ENCODE measurements at regions not wholly inside any gene's neighbourhood (a gene's known extent, or its start where the extent isn't known, plus 50 kb on each side); places are given as distances from the start of the nearest gene placed in this dataset.

GRCh38 chr3:167120828-167121227 lies 259.3 kb downstream of the ZBBX start:
- no peak for DNase-seq (ENCODE audit: low read depth in 1 of 2, low spot score in 2 of 2)
- H3K27ac ChIP-seq: no peak overlapping the region
- no peaks in the 10 kb centered on the region for H3K36me3 ChIP-seq
- no peaks in the 10 kb centered on the region for H3K27me3 ChIP-seq (replicated peaks)
- H3K4me3 ChIP-seq: no peak overlapping the region
- no peaks in the 10 kb centered on the region for H3K4me1 ChIP-seq (replicated peaks)
- no peaks in the 10 kb centered on the region for H3K9me3 ChIP-seq (replicated peaks)

- Histone ChIP-seq H3K27me3 (replicated peaks) (no peaks in the 10 kb centered on the region), H3K36me3 (no peaks in the 10 kb centered on the region), H3K4me1 (replicated peaks) (no peaks in the 10 kb centered on the region), H3K9me3 (replicated peaks) (no peaks in the 10 kb centered on the region), H3K27ac (no peak overlapping the region), H3K4me3 (no peak overlapping the region)
- no peak for DNase-seq (ENCODE audit: low read depth in 1 of 2, low spot score in 2 of 2)
Observed at GRCh38 chr3:167116120-167116922, 263.8 kb downstream of the ZBBX start.

GRCh38 chr3:167115331-167115934 lies 264.7 kb downstream of the ZBBX start:
- H3K9me3 ChIP-seq (replicated peaks): no peaks in the 10 kb centered on the region
- no peaks in the 10 kb centered on the region for H3K36me3 ChIP-seq
- no peak for DNase-seq (ENCODE audit: low read depth in 1 of 2, low spot score in 2 of 2)
- no peaks in the 10 kb centered on the region for H3K4me1 ChIP-seq (replicated peaks)
- no peak overlapping the region for H3K27ac ChIP-seq
- H3K4me3 ChIP-seq: no peak overlapping the region
- H3K27me3 ChIP-seq (replicated peaks): no peaks in the 10 kb centered on the region

GRCh38 chr3:167114619-167115018 lies 265.5 kb downstream of the ZBBX start:
- Histone ChIP-seq H3K9me3 (replicated peaks) (no peaks in the 10 kb centered on the region), H3K27me3 (replicated peaks) (no peaks in the 10 kb centered on the region), H3K27ac (no peak overlapping the region), H3K4me1 (replicated peaks) (no peaks in the 10 kb centered on the region), H3K36me3 (no peaks in the 10 kb centered on the region), H3K4me3 (no peak overlapping the region)
- DNase-seq (ENCODE audit: low read depth in 1 of 2, low spot score in 2 of 2): no peak

GRCh38 chr3:167113035-167113830 lies 266.9 kb downstream of the ZBBX start:
- Histone ChIP-seq H3K4me3 (no peak overlapping the region), H3K27ac (no peak overlapping the region), H3K4me1 (replicated peaks) (no peaks in the 10 kb centered on the region), H3K9me3 (replicated peaks) (no peaks in the 10 kb centered on the region), H3K36me3 (no peaks in the 10 kb centered on the region), H3K27me3 (replicated peaks) (no peaks in the 10 kb centered on the region)
- DNase-seq (ENCODE audit: low read depth in 1 of 2, low spot score in 2 of 2): no peak

- H3K4me3 ChIP-seq: no peak overlapping the region
- H3K9me3 ChIP-seq (replicated peaks): no peaks in the 10 kb centered on the region
- H3K27ac ChIP-seq: no peak overlapping the region
- no peak for DNase-seq (ENCODE audit: low read depth in 1 of 2, low spot score in 2 of 2)
- H3K4me1 ChIP-seq (replicated peaks): no peaks in the 10 kb centered on the region
- no peaks in the 10 kb centered on the region for H3K27me3 ChIP-seq (replicated peaks)
- H3K36me3 ChIP-seq: no peaks in the 10 kb centered on the region
Observed at GRCh38 chr3:167110901-167111300, 269.2 kb downstream of the ZBBX start.

- Histone ChIP-seq H3K4me3 (no peak overlapping the region), H3K36me3 (no peaks in the 10 kb centered on the region), H3K4me1 (replicated peaks) (no peaks in the 10 kb centered on the region), H3K9me3 (replicated peaks) (no peaks in the 10 kb centered on the region), H3K27ac (no peak overlapping the region), H3K27me3 (replicated peaks) (no peaks in the 10 kb centered on the region)
- no peak for DNase-seq (ENCODE audit: low read depth in 1 of 2, low spot score in 2 of 2)
Observed at GRCh38 chr3:167109746-167110145, 270.4 kb downstream of the ZBBX start.

- DNase-seq (ENCODE audit: low read depth in 1 of 2, low spot score in 2 of 2): no peak
- H3K4me3 ChIP-seq: no peak overlapping the region
- H3K4me1 ChIP-seq (replicated peaks): no peaks in the 10 kb centered on the region
- H3K9me3 ChIP-seq (replicated peaks): no peaks in the 10 kb centered on the region
- no peak overlapping the region for H3K27ac ChIP-seq
- no peaks in the 10 kb centered on the region for H3K36me3 ChIP-seq
- no peaks in the 10 kb centered on the region for H3K27me3 ChIP-seq (replicated peaks)
Observed at GRCh38 chr3:167106456-167106855, 273.6 kb downstream of the ZBBX start.

GRCh38 chr3:167102071-167102470 lies 278.0 kb downstream of the ZBBX start:
- no peak overlapping the region for H3K27ac ChIP-seq
- no peak overlapping the region for H3K4me3 ChIP-seq
- DNase-seq (ENCODE audit: low read depth in 1 of 2, low spot score in 2 of 2): no peak
- no peaks in the 10 kb centered on the region for H3K27me3 ChIP-seq (replicated peaks)
- H3K9me3 ChIP-seq (replicated peaks): no peaks in the 10 kb centered on the region
- H3K36me3 ChIP-seq: no peaks in the 10 kb centered on the region
- H3K4me1 ChIP-seq (replicated peaks): no peaks in the 10 kb centered on the region

- no peaks in the 10 kb centered on the region for H3K27me3 ChIP-seq (replicated peaks)
- no peak for DNase-seq (ENCODE audit: low read depth in 1 of 2, low spot score in 2 of 2)
Observed at GRCh38 chr3:167100651-167101050, 279.4 kb downstream of the ZBBX start.

GRCh38 chr3:167100200-167100599 lies 279.9 kb downstream of the ZBBX start:
- Histone ChIP-seq H3K27ac (no peak overlapping the region), H3K9me3 (replicated peaks) (no peaks in the 10 kb centered on the region), H3K36me3 (no peaks in the 10 kb centered on the region), H3K4me1 (replicated peaks) (no peaks in the 10 kb centered on the region), H3K27me3 (replicated peaks) (no peaks in the 10 kb centered on the region), H3K4me3 (no peak overlapping the region)
- DNase-seq (ENCODE audit: low read depth in 1 of 2, low spot score in 2 of 2): no peak

More at GRCh38 chr3:167100651-167101050, 279.4 kb downstream of the ZBBX start:
- no peaks in the 10 kb centered on the region for H3K4me1 ChIP-seq (replicated peaks)
- H3K27ac ChIP-seq: no peak overlapping the region
- H3K4me3 ChIP-seq: no peak overlapping the region
- no peaks in the 10 kb centered on the region for H3K9me3 ChIP-seq (replicated peaks)
- H3K36me3 ChIP-seq: no peaks in the 10 kb centered on the region

- no peaks in the 10 kb centered on the region for H3K4me1 ChIP-seq (replicated peaks)
- H3K27ac ChIP-seq: no peak overlapping the region
- DNase-seq (ENCODE audit: low read depth in 1 of 2, low spot score in 2 of 2): no peak
- H3K36me3 ChIP-seq: no peaks in the 10 kb centered on the region
- no peak overlapping the region for H3K4me3 ChIP-seq
- H3K27me3 ChIP-seq (replicated peaks): no peaks in the 10 kb centered on the region
- no peaks in the 10 kb centered on the region for H3K9me3 ChIP-seq (replicated peaks)
Observed at GRCh38 chr3:167095976-167096375, 284.1 kb downstream of the ZBBX start.

GRCh38 chr3:167094632-167095031 lies 285.5 kb downstream of the ZBBX start:
- H3K36me3 ChIP-seq: no peaks in the 10 kb centered on the region
- no peak for DNase-seq (ENCODE audit: low read depth in 1 of 2, low spot score in 2 of 2)
- no peaks in the 10 kb centered on the region for H3K4me1 ChIP-seq (replicated peaks)

GRCh38 chr3:167091226-167091625 lies 288.9 kb downstream of the ZBBX start:
- Histone ChIP-seq H3K4me3 (no peak overlapping the region), H3K9me3 (replicated peaks) (no peaks in the 10 kb centered on the region), H3K27ac (no peak overlapping the region), H3K36me3 (no peaks in the 10 kb centered on the region), H3K27me3 (replicated peaks) (no peaks in the 10 kb centered on the region), H3K4me1 (replicated peaks) (no peaks in the 10 kb centered on the region)
- no peak for DNase-seq (ENCODE audit: low read depth in 1 of 2, low spot score in 2 of 2)

More at GRCh38 chr3:167094632-167095031, 285.5 kb downstream of the ZBBX start:
- H3K27ac ChIP-seq: no peak overlapping the region
- no peak overlapping the region for H3K4me3 ChIP-seq
- H3K27me3 ChIP-seq (replicated peaks): no peaks in the 10 kb centered on the region
- H3K9me3 ChIP-seq (replicated peaks): no peaks in the 10 kb centered on the region

Data from SJSA1 (cell line).